GM21529 (cell line): ENCODE measurements at regions not wholly inside any gene's neighbourhood (a gene's known extent, or its start where the extent isn't known, plus 50 kb on each side); places are given as distances from the start of the nearest gene placed in this dataset.

Experiments used
- ATAC-seq: cut with Tn5 transposase; IDR thresholded peaks from one replicate; pipeline ENCODE4 v1.9.1; 2021; ENCODE audit not compliant: unreplicated experiment

- ATAC-seq = no peak
Observed at GRCh38 chr2:160941290-160941846, 218.9 kb upstream of the TANK start.

- ATAC-seq = no peak
Observed at GRCh38 chr2:160942476-160943142, 217.6 kb upstream of the TANK start.

GRCh38 chr2:160943414-160943813 is 216.8 kb upstream of the TANK start:
- ATAC-seq = no peak

- ATAC-seq = no peak
Observed at GRCh38 chr2:160952464-160953254, 207.6 kb upstream of the TANK start.

- no peak for ATAC-seq
Observed at GRCh38 chr2:160955578-160955977, 204.7 kb upstream of the TANK start.

- ATAC-seq = no peak
Observed at GRCh38 chr2:160956243-160956802, 203.9 kb upstream of the TANK start.

- ATAC-seq = no peak
Observed at GRCh38 chr2:160963957-160964356, 196.3 kb upstream of the TANK start.

GRCh38 chr2:160967523-160967922 is 192.7 kb upstream of the TANK start:
- ATAC-seq = no peak

- no peak for ATAC-seq
Observed at GRCh38 chr2:160968183-160968582, 192.0 kb upstream of the TANK start.

- no peak for ATAC-seq
Observed at GRCh38 chr2:160970052-160970965, 189.9 kb upstream of the TANK start.

- no peak for ATAC-seq
Observed at GRCh38 chr2:160973991-160974390, 186.2 kb upstream of the TANK start.

GRCh38 chr2:160974803-160975202 is 185.4 kb upstream of the TANK start:
- no peak for ATAC-seq

GRCh38 chr2:160976797-160977196 is 183.4 kb upstream of the TANK start:
- ATAC-seq = no peak

GRCh38 chr2:160977376-160977775 is 182.9 kb upstream of the TANK start:
- no peak for ATAC-seq

- no peak for ATAC-seq
Observed at GRCh38 chr2:160977854-160978253, 182.4 kb upstream of the TANK start.

- no peak for ATAC-seq
Observed at GRCh38 chr2:160984426-160985077, 175.7 kb upstream of the TANK start.

- ATAC-seq = no peak
Observed at GRCh38 chr2:160989778-160990177, 170.4 kb upstream of the TANK start.

- ATAC-seq = no peak
Observed at GRCh38 chr2:160993654-160994061, 166.6 kb upstream of the TANK start.

- ATAC-seq = peak; percentile 96
Observed at GRCh38 chr2:160994141-160995002, 165.9 kb upstream of the TANK start.
